GM12865 (cell line): ENCODE measurements at regions not wholly inside any gene's neighbourhood (a gene's known extent, or its start where the extent isn't known, plus 50 kb on each side); places are given as distances from the start of the nearest gene placed in this dataset.

Source experiments
- DNase-seq: peaks from one replicate; pipeline ENCODE4 v3.0.0; 2010; ENCODE audit warnings: low read depth
- H3K4me3 ChIP-seq: 2 replicates; pipeline ENCODE4 v1.5.1; 2011; ENCODE audit warnings: mild to moderate bottlenecking, low read depth, low read length, control low read depth
- TF ChIP-seq, protein P1 (sequence below): IDR thresholded peaks from 2 replicates; pipeline ENCODE4 v1.5.1; 2011; ENCODE audit warnings: low read length, control low read depth, low read depth, inconsistent platforms; ENCODE audit not compliant: insufficient read depth; ENCODE audit errors: missing control alignments

- DNase-seq: no peak
- TF ChIP-seq, protein P1, sequence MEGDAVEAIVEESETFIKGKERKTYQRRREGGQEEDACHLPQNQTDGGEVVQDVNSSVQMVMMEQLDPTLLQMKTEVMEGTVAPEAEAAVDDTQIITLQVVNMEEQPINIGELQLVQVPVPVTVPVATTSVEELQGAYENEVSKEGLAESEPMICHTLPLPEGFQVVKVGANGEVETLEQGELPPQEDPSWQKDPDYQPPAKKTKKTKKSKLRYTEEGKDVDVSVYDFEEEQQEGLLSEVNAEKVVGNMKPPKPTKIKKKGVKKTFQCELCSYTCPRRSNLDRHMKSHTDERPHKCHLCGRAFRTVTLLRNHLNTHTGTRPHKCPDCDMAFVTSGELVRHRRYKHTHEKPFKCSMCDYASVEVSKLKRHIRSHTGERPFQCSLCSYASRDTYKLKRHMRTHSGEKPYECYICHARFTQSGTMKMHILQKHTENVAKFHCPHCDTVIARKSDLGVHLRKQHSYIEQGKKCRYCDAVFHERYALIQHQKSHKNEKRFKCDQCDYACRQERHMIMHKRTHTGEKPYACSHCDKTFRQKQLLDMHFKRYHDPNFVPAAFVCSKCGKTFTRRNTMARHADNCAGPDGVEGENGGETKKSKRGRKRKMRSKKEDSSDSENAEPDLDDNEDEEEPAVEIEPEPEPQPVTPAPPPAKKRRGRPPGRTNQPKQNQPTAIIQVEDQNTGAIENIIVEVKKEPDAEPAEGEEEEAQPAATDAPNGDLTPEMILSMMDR: no peak
- no peak overlapping the region for H3K4me3 ChIP-seq
Observed at GRCh38 chr6:40891131-40891530, 147.9 kb downstream of the UNC5CL start.

DNA sequence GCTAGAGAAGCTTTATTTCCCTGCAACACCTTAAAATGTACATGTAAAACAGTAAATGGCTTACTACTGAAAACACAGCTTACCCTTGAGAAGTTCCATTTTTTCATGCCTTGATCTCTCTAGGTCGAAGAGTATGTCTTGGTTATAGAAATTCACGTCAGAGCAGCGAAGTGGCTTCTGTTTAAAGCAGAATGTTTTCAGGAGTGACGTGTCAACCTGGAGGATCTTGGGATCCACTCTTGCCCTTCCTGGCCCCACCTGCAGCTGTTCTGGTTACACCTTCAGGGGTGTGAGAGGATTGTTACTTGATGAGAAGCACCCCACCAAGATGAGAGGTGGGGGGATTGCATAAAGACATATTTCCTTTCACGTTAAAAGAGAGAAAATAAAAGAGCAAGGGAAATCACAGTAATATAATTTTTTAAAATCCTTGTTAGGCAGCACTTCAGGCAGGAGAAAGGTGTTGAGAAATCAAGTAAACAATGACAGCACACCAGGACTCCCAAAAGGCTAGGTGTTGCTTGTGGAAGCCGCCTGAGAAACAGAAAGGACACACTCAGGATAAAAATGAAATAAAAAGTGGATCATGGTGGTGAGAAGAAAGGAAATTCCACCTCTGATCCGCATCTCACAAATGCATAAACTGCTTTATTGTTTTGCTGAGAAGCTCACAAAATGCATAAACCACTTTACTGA lies 149.7 kb downstream of the UNC5CL start:
- TF ChIP-seq, protein P1: no peak
- no peak overlapping the region for H3K4me3 ChIP-seq
- no peak for DNase-seq

GRCh38 chr6:40888456-40888990 lies 150.5 kb downstream of the UNC5CL start:
- no peak for DNase-seq
- TF ChIP-seq, protein P1: no peak
- no peak overlapping the region for H3K4me3 ChIP-seq

- TF ChIP-seq, protein P1: no peak
- no peak overlapping the region for H3K4me3 ChIP-seq
- no peak for DNase-seq
Observed at GRCh38 chr6:40887792-40888340, 151.2 kb downstream of the UNC5CL start.

DNA sequence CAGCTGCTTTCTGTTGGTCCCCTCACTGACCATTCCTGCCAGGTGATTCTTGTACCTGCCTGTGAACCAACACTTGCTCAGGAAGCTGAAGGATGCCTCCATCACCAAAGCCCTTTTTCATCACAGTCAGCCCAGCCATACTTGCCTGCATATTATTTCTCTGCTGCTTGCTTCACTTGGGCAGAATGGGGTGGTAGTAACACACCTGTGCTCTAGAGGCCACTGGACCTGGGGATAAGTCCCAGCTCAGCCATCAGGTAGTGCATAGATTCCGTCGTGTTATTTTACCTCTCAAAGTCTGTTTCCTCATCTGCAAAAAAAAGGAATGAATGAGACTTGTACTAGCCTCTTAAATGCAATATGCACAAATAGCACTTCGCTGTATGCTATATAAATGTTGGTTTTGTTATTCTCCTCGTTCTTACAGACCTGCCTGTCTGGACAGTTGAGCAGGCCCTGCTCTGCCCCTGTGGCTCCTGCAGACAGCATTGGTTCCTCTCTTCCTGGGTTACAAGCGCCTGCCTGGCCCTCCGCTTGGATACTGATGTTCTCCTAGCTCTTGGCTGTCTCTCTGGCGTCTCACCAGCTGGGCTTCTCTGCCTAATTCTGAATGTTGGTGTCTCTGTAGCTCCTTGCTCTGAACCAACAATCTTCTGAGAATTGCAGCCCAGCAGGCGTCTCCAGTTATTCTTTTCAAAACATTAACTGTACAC lies 151.8 kb downstream of the UNC5CL start:
- no peak for DNase-seq
- TF ChIP-seq, protein P1: no peak
- H3K4me3 ChIP-seq: no peak overlapping the region

DNA sequence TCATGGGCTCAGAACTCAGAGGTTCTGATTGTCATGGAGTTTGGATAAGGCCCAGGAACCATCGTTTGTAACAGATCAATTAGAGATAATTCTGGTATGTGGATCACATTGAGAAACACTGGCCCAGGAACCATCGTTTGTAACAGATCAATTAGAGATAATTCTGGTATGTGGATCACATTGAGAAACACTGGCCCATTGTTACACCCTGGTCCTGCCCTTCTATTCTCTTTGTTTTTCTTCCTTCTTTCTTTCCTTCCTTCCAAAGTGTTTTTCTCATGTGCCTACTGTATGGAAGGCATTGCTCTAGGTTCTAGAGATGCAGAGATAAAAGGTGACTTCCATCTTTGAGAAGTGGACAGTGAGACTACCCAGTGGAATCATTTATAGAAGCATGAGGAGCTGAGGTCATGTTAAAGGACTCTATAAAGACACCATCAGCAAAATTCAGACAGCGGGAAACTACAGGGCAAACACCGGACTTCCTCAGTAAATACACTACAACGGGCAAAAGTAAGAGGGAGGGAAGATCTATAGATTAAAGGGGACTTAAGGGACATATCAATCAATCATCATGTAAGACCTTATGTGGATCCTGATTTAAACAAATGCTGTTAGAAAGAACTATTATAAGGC lies 153.8 kb downstream of the UNC5CL start:
- no peak for DNase-seq
- H3K4me3 ChIP-seq: no peak overlapping the region
- TF ChIP-seq, protein P1: no peak
